Testis (tissue), 2 donors: ENCODE measurements at regions not wholly inside any gene's neighbourhood (a gene's known extent, or its start where the extent isn't known, plus 50 kb on each side); places are given as distances from the start of the nearest gene placed in this dataset.

Experiments
- CTCF ChIP-seq, 3 experiments: fragments of 450-650 bp in 2 of 3; fragments of 200-600 bp in 1 of 3; sonication (generic) in 1 of 3; IDR thresholded peaks; one replicate each; pipeline ENCODE4 v1.5.1; 2016 to 2019; ENCODE audit warnings: antibody characterized with exemption in 3 of 3, mild to moderate bottlenecking in 2 of 3, moderate library complexity in 1 of 3
- POLR2A ChIP-seq: fragments of 450-650 bp; IDR thresholded peaks from one replicate; pipeline ENCODE4 v1.6.1; 2017; ENCODE audit warnings: antibody characterized with exemption, mild to moderate bottlenecking, moderate library complexity

GRCh38 chr1:200351425-200351824 lies 58.4 kb downstream of the ZNF281 start:
- TF ChIP-seq CTCF (IDR thresholded peaks at IDR 0.05): no peak
- no peak for TF ChIP-seq POLR2A
